Activated CD4-positive, alpha-beta T cell treated with anti-CD3 and anti-CD28 coated beads, Interleukin-2, amount 10 ng/mL, durations not matched to agents 7 days and 5 days (primary cell): ENCODE measurements at regions not wholly inside any gene's neighbourhood (a gene's known extent, or its start where the extent isn't known, plus 50 kb on each side); places are given as distances from the start of the nearest gene placed in this dataset.
A peak's percentile ranks its signal among the peaks of the same experiment; 100 is the strongest.

Source experiments
- CTCF ChIA-PET: fragments of 350-600 bp; sonication (Branson Sonifier 250); formaldehyde crosslinking; loops from one replicate; lab custom pipeline; 2021; ENCODE audit warnings: antibody characterized with exemption; lab: Charles Lee
- POLR2A ChIA-PET: fragments of 350-600 bp; sonication (Branson Sonifier 250); formaldehyde crosslinking; loops from one replicate; lab custom pipeline; 2021; ENCODE audit warnings: antibody characterized with exemption; lab: Charles Lee
- DNase-seq: peaks from one replicate; pipeline ENCODE4 v3.0.0-alpha.2; 2020
- H3K27ac Mint-ChIP-seq: one replicate; pipeline ENCODE4 v1.8.0; 2021; ENCODE audit warnings: mild to moderate bottlenecking, moderate library complexity, mixed read lengths
- H3K27me3 Mint-ChIP-seq: one replicate; pipeline ENCODE4 v1.8.0; 2021; ENCODE audit warnings: mixed read lengths
- H3K36me3 Mint-ChIP-seq: one replicate; pipeline ENCODE4 v1.8.0; 2021; ENCODE audit warnings: low read depth, mixed read lengths
- H3K4me1 Mint-ChIP-seq: one replicate; pipeline ENCODE4 v1.8.0; 2021; ENCODE audit warnings: mixed read lengths
- H3K4me3 Mint-ChIP-seq: one replicate; pipeline ENCODE4 v1.8.0; 2021; ENCODE audit warnings: mild to moderate bottlenecking, moderate library complexity, mixed read lengths
- H3K9me3 Mint-ChIP-seq: one replicate; pipeline ENCODE4 v1.8.0; 2021; ENCODE audit warnings: mixed read lengths

DNA sequence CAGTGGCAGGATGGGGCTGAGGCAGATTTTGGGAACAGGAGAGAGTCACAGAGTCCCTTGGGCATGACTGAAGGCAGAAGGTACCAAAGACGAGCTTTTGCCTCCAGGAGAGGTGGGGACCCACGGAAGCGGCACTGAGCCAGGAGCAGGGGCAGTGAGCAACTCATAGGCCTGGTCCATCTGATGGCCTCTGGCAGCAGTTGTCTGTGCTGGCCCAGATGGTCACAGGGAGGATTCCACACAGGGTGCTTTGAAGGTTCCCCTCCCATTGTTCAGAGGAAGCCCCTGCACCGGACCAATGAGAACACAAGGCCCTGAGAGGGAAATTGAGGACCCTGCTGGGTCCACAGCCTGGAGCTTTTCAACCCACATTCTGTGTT, 360.3 kb upstream of the TNRC6C start:
- Mint-ChIP-seq H3K9me3 (no peaks in the 10 kb centered on the region), H3K27ac (no peak overlapping the region), H3K4me1 (peaks cover 19% of the 10 kb centered on the region), H3K36me3 (no peaks in the 10 kb centered on the region), H3K27me3 (peaks cover 35% of the 10 kb centered on the region), H3K4me3 (no peak overlapping the region)
- CTCF ChIA-PET: interaction anchor here (0.6 kb wide), 1 partner anchor 9 kb away, joined by 5 read pairs; no protein-coding TSS in a partner anchor
- POLR2A ChIA-PET: no interaction called here
- DNase-seq: no peak

DNA sequence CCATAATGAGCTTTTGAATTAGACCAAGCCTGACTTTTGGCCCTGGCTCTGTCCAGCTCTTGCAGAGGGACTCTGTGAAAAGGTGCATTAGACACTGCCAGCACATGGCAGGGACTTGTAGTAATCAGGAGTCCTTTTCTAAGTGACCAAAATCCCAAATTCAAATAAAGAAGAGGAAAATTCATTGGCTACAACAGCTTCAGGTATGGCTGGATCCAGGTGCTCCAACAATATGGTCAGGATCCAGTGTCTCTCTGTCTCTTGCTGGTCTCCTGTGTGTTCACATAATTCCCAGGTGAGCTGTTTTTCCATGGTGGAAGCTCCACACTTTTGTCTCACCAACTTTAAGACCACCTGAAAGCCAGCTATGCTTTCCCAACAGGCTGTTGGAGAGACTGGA, 358.8 kb upstream of the TNRC6C start:
- CTCF ChIA-PET: no interaction called here
- DNase-seq: no peak
- Mint-ChIP-seq H3K27me3 (peaks cover 24% of the 10 kb centered on the region), H3K9me3 (no peaks in the 10 kb centered on the region), H3K36me3 (no peaks in the 10 kb centered on the region), H3K4me3 (no peak overlapping the region), H3K27ac (no peak overlapping the region), H3K4me1 (peaks cover 12% of the 10 kb centered on the region)
- POLR2A ChIA-PET: no interaction called here

DNA sequence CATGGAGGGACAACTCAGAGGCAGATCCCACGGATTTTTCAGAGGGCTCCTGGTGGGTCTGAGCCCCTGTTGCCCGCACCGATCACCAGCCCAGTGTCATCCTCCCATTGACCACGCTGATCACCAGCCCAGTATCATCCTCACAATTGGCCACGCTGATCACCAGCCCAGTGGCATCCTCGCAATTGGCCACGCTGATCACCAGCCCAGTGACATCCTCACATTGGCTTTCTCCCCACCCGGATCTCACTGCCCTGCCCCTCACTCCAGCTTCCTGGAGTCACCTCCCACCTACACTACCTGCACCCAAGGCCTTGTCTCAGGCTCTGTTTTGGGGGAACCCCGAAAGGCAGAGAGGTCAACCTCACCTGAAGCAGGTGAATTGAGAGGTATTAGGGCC, 358.2 kb upstream of the TNRC6C start:
- H3K9me3 Mint-ChIP-seq: no peaks in the 10 kb centered on the region
- POLR2A ChIA-PET: no interaction called here
- no peak for DNase-seq
- no peak overlapping the region for H3K4me3 Mint-ChIP-seq
- no peak overlapping the region for H3K27ac Mint-ChIP-seq
- no peaks in the 10 kb centered on the region for H3K36me3 Mint-ChIP-seq
- CTCF ChIA-PET: no interaction called here
- H3K27me3 Mint-ChIP-seq: peaks cover 20% of the 10 kb centered on the region
- peaks cover 6% of the 10 kb centered on the region for H3K4me1 Mint-ChIP-seq

DNA sequence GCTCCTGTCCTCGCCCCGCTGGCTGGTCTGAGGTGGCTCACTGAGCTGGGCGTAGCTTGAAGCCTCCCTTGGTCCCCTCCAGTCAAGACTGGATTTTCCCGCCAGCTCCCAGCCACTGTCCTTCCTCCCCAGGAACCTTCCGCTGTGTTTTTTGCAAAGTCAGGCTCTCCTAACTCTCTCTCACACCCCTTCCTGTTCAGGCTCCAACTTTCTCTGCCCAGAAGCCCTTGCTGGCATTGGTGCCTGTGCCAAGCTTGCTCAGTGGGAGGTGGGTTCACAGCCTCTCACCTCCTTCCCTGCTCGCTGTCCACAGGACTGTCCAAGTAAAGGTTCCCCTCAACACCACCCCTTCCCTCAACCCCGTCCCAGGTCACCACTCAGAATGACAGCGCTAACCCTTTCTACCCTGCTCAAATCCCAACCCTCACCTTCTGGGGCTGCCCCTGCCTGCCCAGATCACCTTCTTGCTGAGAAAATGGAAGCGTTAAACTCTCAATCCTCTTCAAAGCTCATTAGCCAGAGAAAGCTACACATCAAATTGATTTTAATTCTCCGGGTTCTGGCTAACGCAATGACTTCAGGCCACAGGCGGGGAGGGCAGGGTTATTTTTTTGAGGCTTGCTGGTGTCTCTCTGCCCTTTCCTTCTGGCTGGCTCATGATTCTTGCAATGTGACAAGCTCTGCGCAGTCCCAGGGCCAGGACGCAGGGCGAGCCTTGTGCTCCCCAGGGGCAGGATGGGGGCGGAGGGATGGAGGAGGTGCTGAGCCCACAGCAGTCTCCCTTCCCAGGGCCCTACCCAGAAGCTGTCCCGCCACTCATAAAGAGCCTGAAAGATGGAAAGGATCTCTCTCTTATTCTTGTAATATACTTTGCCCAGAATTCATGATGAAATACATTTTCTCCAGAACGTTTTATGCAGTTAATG, 357.2 kb upstream of the TNRC6C start:
- Mint-ChIP-seq H3K4me1 (no peaks in the 10 kb centered on the region), H3K27me3 (peaks cover 14% of the 10 kb centered on the region), H3K27ac (no peak overlapping the region), H3K36me3 (no peaks in the 10 kb centered on the region), H3K9me3 (no peaks in the 10 kb centered on the region), H3K4me3 (no peak overlapping the region)
- CTCF ChIA-PET: interaction anchor here (0.8 to 1.1 kb wide), 2 partner anchors 58 to 328 kb away, joined by 3 to 4 read pairs; no protein-coding TSS in a partner anchor
- no peak for DNase-seq
- POLR2A ChIA-PET: no interaction called here

DNA sequence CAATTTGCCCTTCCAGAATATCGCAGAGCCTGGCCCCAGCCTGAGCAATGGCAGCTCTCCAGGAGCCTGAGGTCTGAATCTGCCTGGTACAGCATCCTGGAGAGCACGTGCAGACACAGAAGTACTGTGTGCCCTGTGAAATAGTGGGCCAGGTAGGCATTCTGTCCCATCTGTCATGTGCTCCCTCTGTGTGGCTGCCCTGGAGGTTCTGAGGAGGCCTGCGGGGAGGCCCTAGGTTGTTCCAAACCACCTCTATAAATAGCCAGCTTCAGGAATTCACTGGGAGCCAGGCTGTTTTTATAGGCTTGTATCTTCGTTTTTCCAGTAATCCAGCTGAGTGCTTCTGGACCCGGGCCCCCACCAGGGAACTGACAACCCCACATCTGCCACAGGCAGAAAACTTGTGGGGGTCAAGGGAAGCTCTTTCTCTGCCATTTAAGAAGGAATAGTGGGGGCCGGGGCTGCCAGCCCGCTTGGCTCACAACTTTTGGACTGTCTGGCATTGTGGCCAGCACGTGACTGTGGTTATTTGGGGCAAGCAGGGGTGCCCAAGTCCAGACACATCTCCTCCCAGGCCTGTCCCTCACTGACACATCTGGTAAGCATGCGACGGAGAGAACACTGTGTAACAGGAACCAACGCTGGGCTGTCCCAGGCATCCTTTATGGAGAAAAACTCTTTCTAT, 356.3 kb upstream of the TNRC6C start:
- no peaks in the 10 kb centered on the region for H3K4me1 Mint-ChIP-seq
- CTCF ChIA-PET: interaction anchor here (0.6 to 1.1 kb wide), 2 partner anchors 26 to 59 kb away, joined by 3 to 4 read pairs; no protein-coding TSS in a partner anchor
- no peaks in the 10 kb centered on the region for H3K9me3 Mint-ChIP-seq
- no peak for DNase-seq
- peaks cover 11% of the 10 kb centered on the region for H3K27me3 Mint-ChIP-seq
- POLR2A ChIA-PET: no interaction called here
- no peak overlapping the region for H3K4me3 Mint-ChIP-seq
- no peak overlapping the region for H3K27ac Mint-ChIP-seq
- H3K36me3 Mint-ChIP-seq: no peaks in the 10 kb centered on the region

DNA sequence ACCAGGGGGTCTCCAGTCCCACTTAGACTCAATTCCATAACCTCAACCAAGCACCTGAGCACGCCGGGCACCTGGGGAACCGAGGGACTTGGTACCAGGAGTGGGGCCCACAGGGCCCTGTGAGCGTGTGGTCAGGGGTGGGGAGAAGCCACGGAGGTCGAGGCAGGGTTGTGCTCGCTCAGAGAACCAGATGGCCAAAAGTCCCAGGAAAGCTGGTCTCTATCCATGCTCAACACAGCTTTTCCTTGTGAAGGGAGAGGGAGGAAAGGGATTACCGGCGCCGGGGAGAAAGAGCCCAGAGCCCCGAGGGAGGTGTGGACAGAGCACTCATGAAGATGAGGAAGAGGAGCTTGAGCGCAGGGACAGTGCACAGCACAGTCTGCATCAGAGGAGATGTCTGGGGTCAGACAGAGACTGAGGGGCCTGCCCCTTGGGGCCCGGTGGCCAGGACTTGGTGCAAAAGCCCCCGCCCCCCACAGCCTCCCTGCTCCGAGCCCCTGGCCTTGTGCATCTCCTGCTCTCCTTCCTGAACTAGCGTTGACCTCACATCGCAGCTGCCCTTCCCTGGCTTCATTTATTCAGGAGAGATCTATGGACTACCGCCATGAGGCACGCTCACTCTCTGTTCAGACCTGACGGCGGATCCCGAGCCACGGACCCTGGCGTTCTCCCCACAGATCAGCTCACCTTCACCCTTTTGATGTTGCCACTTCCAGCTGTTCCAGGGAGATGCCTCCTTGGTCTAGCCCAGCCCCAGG, 355.4 kb upstream of the TNRC6C start:
- Mint-ChIP-seq H3K4me1 (no peaks in the 10 kb centered on the region), H3K9me3 (no peaks in the 10 kb centered on the region), H3K27me3 (peaks cover 11% of the 10 kb centered on the region), H3K27ac (no peak overlapping the region), H3K36me3 (no peaks in the 10 kb centered on the region), H3K4me3 (no peak overlapping the region)
- ChIA-PET CTCF (interaction anchor here (0.6 kb wide), 1 partner anchor 25 kb away, joined by 3 read pairs; no protein-coding TSS in a partner anchor), POLR2A (no interaction called here)
- DNase-seq: no peak

DNA sequence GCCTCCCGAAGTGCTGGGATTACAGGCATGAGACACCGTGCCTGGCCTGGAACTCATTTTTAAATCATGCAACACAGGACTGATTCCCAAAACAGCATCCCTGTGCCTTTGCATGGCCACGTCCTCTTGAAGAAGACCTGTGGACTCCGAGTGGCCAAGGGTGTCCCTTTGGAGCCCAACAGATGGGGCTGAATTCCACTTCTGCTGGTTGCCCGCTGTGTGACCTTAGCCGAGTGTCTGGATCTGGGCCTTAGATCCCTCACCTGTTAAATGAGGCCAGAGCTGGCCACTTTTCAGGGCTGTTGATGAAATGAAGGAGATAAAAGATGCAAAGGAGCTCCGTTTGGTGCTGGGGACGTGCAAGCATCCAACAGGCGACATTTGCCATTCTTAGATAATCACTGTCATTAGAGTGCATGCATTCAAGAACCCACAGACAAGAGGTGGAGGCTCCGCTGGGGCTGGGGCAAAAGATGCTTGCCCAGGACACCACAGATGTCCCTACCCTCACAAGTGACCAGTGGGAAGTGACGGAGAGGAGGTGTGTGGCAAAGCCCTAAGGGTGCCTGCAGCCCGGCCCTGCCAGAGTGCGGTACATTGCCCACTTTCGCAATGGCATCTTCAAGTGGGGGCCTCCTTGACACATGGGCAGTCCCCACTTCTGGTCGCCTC, 354.1 kb upstream of the TNRC6C start:
- ChIA-PET POLR2A (no interaction called here), CTCF (interaction anchor here (0.9 kb wide), 1 partner anchor 46 kb away, joined by 3 read pairs; no protein-coding TSS in a partner anchor)
- no peak for DNase-seq
- H3K27ac Mint-ChIP-seq: no peak overlapping the region
- H3K4me3 Mint-ChIP-seq: no peak overlapping the region
- no peaks in the 10 kb centered on the region for H3K9me3 Mint-ChIP-seq
- H3K4me1 Mint-ChIP-seq: peaks cover 5% of the 10 kb centered on the region
- peaks cover 4% of the 10 kb centered on the region for H3K36me3 Mint-ChIP-seq
- H3K27me3 Mint-ChIP-seq: peaks cover 11% of the 10 kb centered on the region

DNA sequence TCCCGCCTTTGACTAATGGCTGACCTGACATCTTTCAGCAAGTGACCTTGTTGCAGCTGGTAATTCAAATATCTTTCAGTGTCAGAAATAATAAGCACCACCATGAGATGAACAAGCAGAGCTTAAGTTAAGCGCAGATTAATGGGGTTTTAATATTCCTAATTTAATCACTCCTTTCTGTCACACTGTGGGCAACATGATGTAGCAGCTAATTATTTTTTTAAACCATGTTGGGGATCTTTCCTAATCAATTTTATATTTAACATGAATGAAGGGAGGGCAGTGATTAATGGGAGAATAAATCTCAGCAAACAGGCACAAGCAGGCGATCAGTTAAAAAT, 353.6 kb upstream of the TNRC6C start:
- no peak overlapping the region for H3K4me3 Mint-ChIP-seq
- H3K4me1 Mint-ChIP-seq: peaks cover 10% of the 10 kb centered on the region
- ChIA-PET POLR2A (no interaction called here), CTCF (interaction anchor here (0.9 kb wide), 1 partner anchor 45 kb away, joined by 3 read pairs; no protein-coding TSS in a partner anchor)
- H3K27me3 Mint-ChIP-seq: peaks cover 11% of the 10 kb centered on the region
- no peaks in the 10 kb centered on the region for H3K9me3 Mint-ChIP-seq
- DNase-seq: no peak
- H3K36me3 Mint-ChIP-seq: peaks cover 6% of the 10 kb centered on the region
- no peak overlapping the region for H3K27ac Mint-ChIP-seq

DNA sequence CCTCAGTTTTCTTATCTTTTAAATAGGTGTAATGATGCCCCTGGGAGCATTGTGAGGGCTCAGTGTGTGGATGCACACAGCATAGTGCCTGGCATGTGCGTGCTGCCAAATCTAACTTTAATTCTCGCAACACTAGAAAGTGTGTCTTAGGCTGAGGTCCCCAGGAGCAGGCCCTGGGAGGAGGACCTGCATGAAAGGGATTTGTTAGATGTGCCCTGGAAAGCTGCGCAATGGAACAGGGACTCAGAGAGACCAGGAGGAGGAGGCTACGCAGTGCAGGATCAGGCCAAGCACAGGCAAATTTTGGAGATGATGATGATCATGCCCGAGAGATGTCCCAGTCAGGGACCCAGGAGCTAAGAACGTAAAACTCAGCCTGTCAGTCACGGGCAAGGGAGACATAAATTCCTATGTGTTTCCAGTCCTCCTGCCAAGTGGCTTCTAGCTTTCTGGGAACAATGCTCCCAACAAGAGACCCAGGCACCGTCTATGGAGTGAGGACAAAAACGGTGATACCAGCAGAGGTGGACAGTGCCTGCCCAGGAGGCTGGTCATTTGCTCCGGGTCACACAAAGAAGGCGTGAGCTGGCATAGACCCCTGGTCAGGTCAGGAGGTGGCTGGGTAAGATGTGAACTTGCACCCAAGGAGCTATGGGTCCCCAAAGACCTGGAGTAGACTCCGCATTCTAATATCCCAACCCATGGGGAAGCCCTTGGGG, 352.2 kb upstream of the TNRC6C start:
- peaks cover 24% of the 10 kb centered on the region for H3K4me1 Mint-ChIP-seq
- H3K4me3 Mint-ChIP-seq: no peak overlapping the region
- ChIA-PET POLR2A (no interaction called here), CTCF (interaction anchor here (0.6 to 2.1 kb wide), 2 partner anchors 39 to 335 kb away, joined by 3 to 5 read pairs; no protein-coding TSS in a partner anchor)
- peaks cover 5% of the 10 kb centered on the region for H3K27me3 Mint-ChIP-seq
- no peak for DNase-seq
- no peak overlapping the region for H3K27ac Mint-ChIP-seq
- no peaks in the 10 kb centered on the region for H3K9me3 Mint-ChIP-seq
- H3K36me3 Mint-ChIP-seq: peaks cover 9% of the 10 kb centered on the region

DNA sequence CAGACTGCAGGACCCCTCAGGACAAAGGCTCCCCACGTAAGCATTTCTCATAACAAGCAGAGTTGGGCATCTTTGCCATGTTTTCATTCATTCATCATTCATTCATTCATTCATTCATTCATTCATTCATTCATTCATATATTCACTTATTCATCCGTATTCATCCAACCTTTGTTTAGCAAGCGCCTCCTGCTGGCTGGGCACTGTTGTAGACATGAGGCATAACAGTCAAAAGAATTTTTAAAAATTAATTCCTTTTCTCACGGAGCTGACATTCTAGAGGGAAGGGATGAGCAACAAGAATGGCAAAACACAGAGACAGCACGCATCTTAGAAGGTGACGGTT, 351.7 kb upstream of the TNRC6C start:
- ChIA-PET CTCF (interaction anchor here (0.5 to 2.1 kb wide), 2 partner anchors 9 to 38 kb away, joined by 5 read pairs; no protein-coding TSS in a partner anchor), POLR2A (no interaction called here)
- peaks cover 9% of the 10 kb centered on the region for H3K36me3 Mint-ChIP-seq
- no peak overlapping the region for H3K4me3 Mint-ChIP-seq
- peaks cover 1% of the 10 kb centered on the region for H3K27me3 Mint-ChIP-seq
- no peak overlapping the region for H3K27ac Mint-ChIP-seq
- peaks cover 28% of the 10 kb centered on the region for H3K4me1 Mint-ChIP-seq
- H3K9me3 Mint-ChIP-seq: no peaks in the 10 kb centered on the region
- no peak for DNase-seq

DNA sequence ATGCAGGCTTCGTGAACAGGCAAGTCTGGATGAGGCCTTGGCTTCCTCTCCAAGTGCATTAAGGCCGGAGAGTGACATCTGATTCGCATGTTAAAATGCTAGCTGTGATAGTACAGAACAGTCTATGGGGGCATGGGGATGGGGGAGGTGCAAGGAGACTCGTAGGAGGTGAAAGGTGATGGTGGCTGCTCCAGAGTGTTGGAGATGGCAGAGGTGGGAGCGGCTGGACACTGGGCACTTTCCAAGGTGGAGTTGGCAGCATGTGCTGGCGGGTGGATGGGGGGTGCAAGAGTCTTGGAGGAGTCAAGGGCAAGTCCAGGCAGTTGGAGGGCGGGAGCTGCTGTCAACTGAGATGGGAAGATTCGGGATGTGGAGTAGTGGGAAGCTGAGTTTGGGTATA, 350.9 kb upstream of the TNRC6C start:
- ChIA-PET CTCF (interaction anchor here (0.5 to 2.1 kb wide), 2 partner anchors 9 to 37 kb away, joined by 5 read pairs; no protein-coding TSS in a partner anchor), POLR2A (no interaction called here)
- H3K4me1 Mint-ChIP-seq: peaks cover 30% of the 10 kb centered on the region
- DNase-seq: no peak
- no peak overlapping the region for H3K4me3 Mint-ChIP-seq
- H3K36me3 Mint-ChIP-seq: peaks cover 9% of the 10 kb centered on the region
- H3K9me3 Mint-ChIP-seq: no peaks in the 10 kb centered on the region
- no peaks in the 10 kb centered on the region for H3K27me3 Mint-ChIP-seq
- peak overlapping the region; percentile 21 for H3K27ac Mint-ChIP-seq

DNA sequence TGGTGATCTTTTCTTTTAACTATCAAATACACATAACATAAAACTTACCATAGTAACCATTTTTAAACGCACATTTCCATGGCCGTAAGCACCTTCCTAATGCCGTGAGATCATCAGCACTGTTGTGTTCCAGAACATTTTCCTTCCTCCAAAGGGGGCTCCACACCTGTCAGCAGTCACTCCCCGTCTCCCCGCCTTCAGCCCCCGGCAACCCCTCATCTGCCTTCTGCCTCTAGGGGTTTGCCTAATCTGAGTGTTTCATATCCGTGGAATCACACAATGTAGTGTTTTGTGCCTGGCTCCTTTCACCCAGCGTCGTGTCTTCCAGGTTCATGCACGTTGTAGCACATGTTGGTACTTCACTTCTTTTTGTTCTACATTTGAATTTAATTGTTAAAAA, 350.1 kb upstream of the TNRC6C start:
- no peak for DNase-seq
- ChIA-PET POLR2A (no interaction called here), CTCF (no interaction called here)
- Mint-ChIP-seq H3K27me3 (no peaks in the 10 kb centered on the region), H3K4me3 (no peak overlapping the region), H3K4me1 (peaks cover 30% of the 10 kb centered on the region), H3K9me3 (no peaks in the 10 kb centered on the region), H3K36me3 (peaks cover 9% of the 10 kb centered on the region), H3K27ac (no peak overlapping the region)
